ENCODE measurements at regions not wholly inside any gene's neighbourhood (a gene's known extent, or its start where the extent isn't known, plus 50 kb on each side); places are given as distances from the start of the nearest gene placed in this dataset.
"Not testable (repeated sequence)": the region's sequence is repeated elsewhere in the genome, so short reads cannot be mapped to it uniquely, and the experiment has no call there.

DNA sequence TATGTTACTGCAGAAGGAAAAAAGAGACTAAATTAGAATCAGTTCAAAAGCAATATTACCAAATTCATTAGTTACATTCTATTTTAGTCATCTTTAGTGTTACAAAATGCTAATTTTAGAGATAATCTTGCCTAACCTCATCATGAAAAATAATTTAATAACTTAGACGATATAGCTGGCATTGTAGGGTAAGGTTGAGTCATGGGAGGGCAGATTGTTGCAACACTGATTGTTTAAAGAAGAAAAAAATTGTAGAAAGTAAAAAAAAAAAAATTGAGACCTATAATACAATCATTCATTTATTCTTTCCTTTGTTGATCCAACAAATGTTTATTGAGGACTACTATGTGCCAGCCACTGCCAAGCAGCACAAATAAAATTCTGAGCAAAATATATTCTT, 330.9 kb downstream of the GBA3 start:
- no peaks in the 10 kb centered on the region for H3K36me3 Mint-ChIP-seq (ENCODE audit: insufficient read depth)
- H3K4me1 Mint-ChIP-seq (ENCODE audit: low read depth): no peaks in the 10 kb centered on the region
- no peak overlapping the region for H3K27ac Mint-ChIP-seq
- TF ChIP-seq, protein P1, sequence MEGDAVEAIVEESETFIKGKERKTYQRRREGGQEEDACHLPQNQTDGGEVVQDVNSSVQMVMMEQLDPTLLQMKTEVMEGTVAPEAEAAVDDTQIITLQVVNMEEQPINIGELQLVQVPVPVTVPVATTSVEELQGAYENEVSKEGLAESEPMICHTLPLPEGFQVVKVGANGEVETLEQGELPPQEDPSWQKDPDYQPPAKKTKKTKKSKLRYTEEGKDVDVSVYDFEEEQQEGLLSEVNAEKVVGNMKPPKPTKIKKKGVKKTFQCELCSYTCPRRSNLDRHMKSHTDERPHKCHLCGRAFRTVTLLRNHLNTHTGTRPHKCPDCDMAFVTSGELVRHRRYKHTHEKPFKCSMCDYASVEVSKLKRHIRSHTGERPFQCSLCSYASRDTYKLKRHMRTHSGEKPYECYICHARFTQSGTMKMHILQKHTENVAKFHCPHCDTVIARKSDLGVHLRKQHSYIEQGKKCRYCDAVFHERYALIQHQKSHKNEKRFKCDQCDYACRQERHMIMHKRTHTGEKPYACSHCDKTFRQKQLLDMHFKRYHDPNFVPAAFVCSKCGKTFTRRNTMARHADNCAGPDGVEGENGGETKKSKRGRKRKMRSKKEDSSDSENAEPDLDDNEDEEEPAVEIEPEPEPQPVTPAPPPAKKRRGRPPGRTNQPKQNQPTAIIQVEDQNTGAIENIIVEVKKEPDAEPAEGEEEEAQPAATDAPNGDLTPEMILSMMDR (IDR thresholded peaks at IDR 0.05; ENCODE audit: unreplicated experiment): no peak
- no peak overlapping the region for H3K4me3 Mint-ChIP-seq (ENCODE audit: low read depth)
- no peaks in the 10 kb centered on the region for H3K27me3 Mint-ChIP-seq
- H3K9me3 Mint-ChIP-seq (ENCODE audit: low read depth): no peaks in the 10 kb centered on the region
- DNase-seq (ENCODE audit: low spot score, unreplicated experiment): no peak

DNA sequence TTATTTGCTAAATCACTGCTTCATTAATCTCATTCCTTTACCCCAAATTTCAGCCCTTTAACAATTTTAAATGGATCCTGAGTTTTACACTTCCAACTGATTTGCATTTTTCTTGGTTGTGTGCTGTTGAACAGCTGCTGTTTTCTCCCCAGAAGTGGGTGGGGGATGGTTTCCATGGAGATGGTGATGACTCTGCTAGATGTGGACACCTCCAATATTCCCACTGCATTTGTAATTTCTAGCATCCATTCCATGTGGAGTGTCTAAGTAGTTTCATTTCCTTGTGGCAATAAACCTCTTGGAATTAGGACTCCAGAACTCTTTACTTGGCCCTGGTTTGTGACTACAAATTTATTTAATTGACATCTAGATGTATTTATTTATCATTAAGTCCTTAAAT, 330.4 kb downstream of the GBA3 start:
- no peak overlapping the region for H3K4me3 Mint-ChIP-seq (ENCODE audit: low read depth)
- H3K4me1 Mint-ChIP-seq (ENCODE audit: low read depth): no peaks in the 10 kb centered on the region
- H3K27me3 Mint-ChIP-seq: no peaks in the 10 kb centered on the region
- no peak for DNase-seq (ENCODE audit: low spot score, unreplicated experiment)
- H3K9me3 Mint-ChIP-seq (ENCODE audit: low read depth): no peaks in the 10 kb centered on the region
- TF ChIP-seq, protein P1 (IDR thresholded peaks at IDR 0.05; ENCODE audit: unreplicated experiment): no peak
- no peak overlapping the region for H3K27ac Mint-ChIP-seq
- no peaks in the 10 kb centered on the region for H3K36me3 Mint-ChIP-seq (ENCODE audit: insufficient read depth)

GRCh38 chr4:23022032-23022431, 329.3 kb downstream of the GBA3 start:
- TF ChIP-seq, protein P1 (IDR thresholded peaks at IDR 0.05; ENCODE audit: unreplicated experiment): no peak
- no peaks in the 10 kb centered on the region for H3K27me3 Mint-ChIP-seq
- H3K9me3 Mint-ChIP-seq (ENCODE audit: low read depth): no peaks in the 10 kb centered on the region
- no peak for DNase-seq (ENCODE audit: low spot score, unreplicated experiment)
- H3K27ac Mint-ChIP-seq: no peak overlapping the region
- no peaks in the 10 kb centered on the region for H3K36me3 Mint-ChIP-seq (ENCODE audit: insufficient read depth)
- H3K4me1 Mint-ChIP-seq (ENCODE audit: low read depth): no peaks in the 10 kb centered on the region
- no peak overlapping the region for H3K4me3 Mint-ChIP-seq (ENCODE audit: low read depth)

DNA sequence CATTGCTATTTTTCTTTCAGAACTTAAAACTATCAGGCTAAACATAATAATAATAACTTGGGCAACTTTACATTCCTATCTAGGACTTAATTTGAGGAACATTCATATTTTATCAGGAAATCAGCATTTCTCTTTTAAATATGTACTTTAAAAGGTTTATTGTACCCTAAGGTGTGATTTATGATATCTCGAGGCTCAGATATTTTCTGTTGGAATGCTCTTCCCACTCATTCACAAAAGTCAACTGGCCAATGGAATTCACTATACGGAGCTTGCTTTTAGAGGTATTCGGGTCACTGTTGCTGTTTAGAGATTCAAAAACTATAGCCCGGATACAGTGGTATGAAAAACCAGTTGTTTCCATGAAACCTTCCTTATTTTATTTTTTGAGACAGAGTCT, 328.3 kb downstream of the GBA3 start:
- Mint-ChIP-seq H3K4me1 (ENCODE audit: low read depth) (no peaks in the 10 kb centered on the region), H3K27me3 (no peaks in the 10 kb centered on the region), H3K4me3 (ENCODE audit: low read depth) (no peak overlapping the region), H3K9me3 (ENCODE audit: low read depth) (no peaks in the 10 kb centered on the region), H3K27ac (no peak overlapping the region), H3K36me3 (ENCODE audit: insufficient read depth) (no peaks in the 10 kb centered on the region)
- TF ChIP-seq, protein P1 (IDR thresholded peaks at IDR 0.05; ENCODE audit: unreplicated experiment): no peak
- no peak for DNase-seq (ENCODE audit: low spot score, unreplicated experiment)

DNA sequence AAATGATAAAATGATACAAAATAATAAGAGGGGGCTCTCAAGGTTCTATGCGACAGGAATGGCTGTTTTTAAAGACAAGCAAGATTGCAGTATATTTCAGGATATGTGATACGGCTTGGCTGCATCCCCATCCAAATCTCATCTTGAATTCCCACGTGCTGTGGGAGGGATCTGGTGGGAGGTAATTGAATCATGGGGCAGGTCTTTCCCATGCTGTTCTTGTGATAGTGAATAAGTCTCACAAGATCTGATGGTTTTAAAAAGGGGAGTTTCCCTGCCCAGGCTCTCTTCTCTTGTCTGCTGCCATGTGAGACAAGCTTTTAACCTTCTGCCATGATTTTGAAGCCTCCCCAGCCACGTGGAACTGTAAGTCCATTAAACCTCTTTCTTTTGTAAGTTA, 327.7 kb downstream of the GBA3 start:
- H3K36me3 Mint-ChIP-seq (ENCODE audit: insufficient read depth); H3K9me3 Mint-ChIP-seq (ENCODE audit: low read depth); H3K27ac Mint-ChIP-seq; H3K4me1 Mint-ChIP-seq (ENCODE audit: low read depth); H3K4me3 Mint-ChIP-seq (ENCODE audit: low read depth); H3K27me3 Mint-ChIP-seq; DNase-seq (ENCODE audit: low spot score, unreplicated experiment): not testable (repeated sequence)

GRCh38 chr4:23016981-23017380, 324.2 kb downstream of the GBA3 start:
- no peaks in the 10 kb centered on the region for H3K36me3 Mint-ChIP-seq (ENCODE audit: insufficient read depth)
- peaks cover 3% of the 10 kb centered on the region for H3K4me1 Mint-ChIP-seq (ENCODE audit: low read depth)

More at GRCh38 chr4:23016981-23017380, 324.2 kb downstream of the GBA3 start:
- DNase-seq (ENCODE audit: low spot score, unreplicated experiment): no peak
- TF ChIP-seq, protein P1 (IDR thresholded peaks at IDR 0.05; ENCODE audit: unreplicated experiment): no peak
- Mint-ChIP-seq H3K9me3 (ENCODE audit: low read depth) (no peaks in the 10 kb centered on the region), H3K27ac (no peak overlapping the region), H3K4me3 (ENCODE audit: low read depth) (no peak overlapping the region), H3K27me3 (no peaks in the 10 kb centered on the region)

Measured in progenitor cell of endocrine pancreas (in vitro differentiated cells).